ENCODE measurements at regions not wholly inside any gene's neighbourhood (a gene's known extent, or its start where the extent isn't known, plus 50 kb on each side); places are given as distances from the start of the nearest gene placed in this dataset.
"Not testable (repeated sequence)": the region's sequence is repeated elsewhere in the genome, so short reads cannot be mapped to it uniquely, and the experiment has no call there.

- DNase-seq = no peak
These were observed 408.8 kb downstream of the NUP35 start for GRCh38 chr2:183533021-183533420.

- no peak for DNase-seq
These were observed 412.0 kb downstream of the NUP35 start for GRCh38 chr2:183536290-183536689.

- DNase-seq = no peak
These were observed 412.5 kb downstream of the NUP35 start for GRCh38 chr2:183536714-183537113.

- DNase-seq = no peak
These were observed 417.5 kb downstream of the NUP35 start for GRCh38 chr2:183541766-183542165.

GRCh38 chr2:183542606-183543005 lies 418.4 kb downstream of the NUP35 start:
- DNase-seq = no peak

- DNase-seq = no peak
These were observed 419.0 kb downstream of the NUP35 start for GRCh38 chr2:183543222-183543621.

GRCh38 chr2:183543731-183544130 lies 419.5 kb downstream of the NUP35 start:
- DNase-seq = no peak

- DNase-seq = not testable (repeated sequence)
These were observed 422.5 kb downstream of the NUP35 start for GRCh38 chr2:183546560-183547350.

- DNase-seq = no peak
These were observed 428.5 kb downstream of the NUP35 start for GRCh38 chr2:183552716-183553115.

- no peak for DNase-seq
These were observed 440.5 kb downstream of the NUP35 start for GRCh38 chr2:183564726-183565125.

- DNase-seq = no peak
These were observed 451.2 kb downstream of the NUP35 start for GRCh38 chr2:183575481-183575880.

GRCh38 chr2:183579686-183580085 lies 455.4 kb downstream of the NUP35 start:
- no peak for DNase-seq

- no peak for DNase-seq
These were observed 468.0 kb downstream of the NUP35 start for GRCh38 chr2:183592271-183592670.

- no peak for DNase-seq
These were observed 469.9 kb downstream of the NUP35 start for GRCh38 chr2:183594150-183594549.

GRCh38 chr2:183597841-183598240 lies 473.6 kb downstream of the NUP35 start:
- no peak for DNase-seq

GRCh38 chr2:183604065-183604464 lies 479.8 kb downstream of the NUP35 start:
- no peak for DNase-seq

- no peak for DNase-seq
These were observed 481.2 kb downstream of the NUP35 start for GRCh38 chr2:183605440-183605839.

- DNase-seq = no peak
These were observed 481.9 kb downstream of the NUP35 start for GRCh38 chr2:183606022-183606717.

GRCh38 chr2:183606718-183607085 lies 482.5 kb downstream of the NUP35 start:
- DNase-seq = no peak

GRCh38 chr2:183607995-183608394 lies 483.8 kb downstream of the NUP35 start:
- no peak for DNase-seq

GRCh38 chr2:183608747-183609146 lies 484.5 kb downstream of the NUP35 start:
- no peak for DNase-seq

- DNase-seq = no peak
These were observed 486.5 kb downstream of the NUP35 start for GRCh38 chr2:183610724-183611123.

- DNase-seq = no peak
These were observed 490.7 kb downstream of the NUP35 start for GRCh38 chr2:183614799-183615435.

GRCh38 chr2:183623227-183623626 lies 499.0 kb downstream of the NUP35 start:
- no peak for DNase-seq

Measured in right kidney (tissue), 1 donor.